ENCODE measurements at regions not wholly inside any gene's neighbourhood (a gene's known extent, or its start where the extent isn't known, plus 50 kb on each side); places are given as distances from the start of the nearest gene placed in this dataset.

DNA sequence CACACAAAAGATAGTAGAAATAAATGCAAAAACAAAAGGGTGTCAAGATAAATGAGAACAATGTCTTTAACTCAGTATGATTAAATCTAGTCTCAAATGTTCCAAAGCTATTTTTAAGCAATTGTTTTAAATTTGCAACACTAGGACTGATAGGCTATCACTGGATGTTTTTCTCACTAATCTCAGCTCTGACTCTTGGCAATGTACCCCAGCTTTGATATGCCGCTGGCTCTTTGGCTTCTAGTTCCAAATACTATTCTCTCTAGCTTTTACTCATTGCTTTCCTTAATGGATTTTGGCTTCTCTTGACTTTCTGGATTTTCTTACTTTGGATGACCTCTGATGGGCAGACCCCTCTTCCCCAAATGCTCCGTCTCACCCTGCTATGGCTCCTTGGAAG, 116.0 kb upstream of the SLC35B3 start:
- TF ChIP-seq, protein P1, sequence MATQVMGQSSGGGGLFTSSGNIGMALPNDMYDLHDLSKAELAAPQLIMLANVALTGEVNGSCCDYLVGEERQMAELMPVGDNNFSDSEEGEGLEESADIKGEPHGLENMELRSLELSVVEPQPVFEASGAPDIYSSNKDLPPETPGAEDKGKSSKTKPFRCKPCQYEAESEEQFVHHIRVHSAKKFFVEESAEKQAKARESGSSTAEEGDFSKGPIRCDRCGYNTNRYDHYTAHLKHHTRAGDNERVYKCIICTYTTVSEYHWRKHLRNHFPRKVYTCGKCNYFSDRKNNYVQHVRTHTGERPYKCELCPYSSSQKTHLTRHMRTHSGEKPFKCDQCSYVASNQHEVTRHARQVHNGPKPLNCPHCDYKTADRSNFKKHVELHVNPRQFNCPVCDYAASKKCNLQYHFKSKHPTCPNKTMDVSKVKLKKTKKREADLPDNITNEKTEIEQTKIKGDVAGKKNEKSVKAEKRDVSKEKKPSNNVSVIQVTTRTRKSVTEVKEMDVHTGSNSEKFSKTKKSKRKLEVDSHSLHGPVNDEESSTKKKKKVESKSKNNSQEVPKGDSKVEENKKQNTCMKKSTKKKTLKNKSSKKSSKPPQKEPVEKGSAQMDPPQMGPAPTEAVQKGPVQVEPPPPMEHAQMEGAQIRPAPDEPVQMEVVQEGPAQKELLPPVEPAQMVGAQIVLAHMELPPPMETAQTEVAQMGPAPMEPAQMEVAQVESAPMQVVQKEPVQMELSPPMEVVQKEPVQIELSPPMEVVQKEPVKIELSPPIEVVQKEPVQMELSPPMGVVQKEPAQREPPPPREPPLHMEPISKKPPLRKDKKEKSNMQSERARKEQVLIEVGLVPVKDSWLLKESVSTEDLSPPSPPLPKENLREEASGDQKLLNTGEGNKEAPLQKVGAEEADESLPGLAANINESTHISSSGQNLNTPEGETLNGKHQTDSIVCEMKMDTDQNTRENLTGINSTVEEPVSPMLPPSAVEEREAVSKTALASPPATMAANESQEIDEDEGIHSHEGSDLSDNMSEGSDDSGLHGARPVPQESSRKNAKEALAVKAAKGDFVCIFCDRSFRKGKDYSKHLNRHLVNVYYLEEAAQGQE (IDR thresholded peaks at IDR 0.05; ENCODE audit: insufficient read depth in 1 of 2, low read depth in 2 of 2, low read length in 2 of 2) = no peak
- TF ChIP-seq TAF1 (IDR thresholded peaks at IDR 0.05; ENCODE audit: borderline replicate concordance, insufficient read depth, low read length) = no peak
- no peak for TF ChIP-seq FOXP2 (optimal IDR thresholded peaks at IDR 0.05; ENCODE audit: borderline replicate concordance, extremely low read depth, extremely low read length, insufficient read depth)

Data from PFSK-1 (cell line).